ENCODE measurements at regions not wholly inside any gene's neighbourhood (a gene's known extent, or its start where the extent isn't known, plus 50 kb on each side); places are given as distances from the start of the nearest gene placed in this dataset.
"Not testable (repeated sequence)": the region's sequence is repeated elsewhere in the genome, so short reads cannot be mapped to it uniquely, and the experiment has no call there.

DNA sequence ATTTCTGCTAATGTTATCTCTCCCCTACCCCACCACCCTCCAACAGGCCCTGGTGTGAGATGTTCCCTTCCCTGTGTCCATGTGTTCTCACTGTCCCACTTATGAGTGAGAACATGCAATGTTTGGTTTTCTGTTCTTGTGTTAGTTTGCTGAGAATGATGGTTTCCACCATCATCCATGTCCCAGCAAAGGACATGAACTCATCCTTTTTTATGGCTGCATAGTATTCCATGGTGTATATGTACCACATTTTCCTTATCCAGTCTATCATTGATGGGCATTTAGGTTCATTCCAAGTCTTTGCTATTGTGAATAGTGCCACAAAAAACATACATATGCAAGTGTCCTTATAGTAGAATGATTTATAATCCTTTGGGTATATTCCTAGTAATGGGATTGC is 104.5 kb downstream of the ZNF33B start:
- H3K9me3 Mint-ChIP-seq = peaks cover 14 to 88% (median 63%) of the 10 kb centered on the region in 11 donors
- H3K4me1 ChIP-seq (ENCODE audit: control insufficient read depth in 2 of 2, insufficient read depth in 2 of 2, low read length in 2 of 2); POLR2A ChIA-PET; H3K27ac ChIP-seq (ENCODE audit: low read depth, low read length); H3K4me3 Mint-ChIP-seq; H3K4me1 Mint-ChIP-seq; ATAC-seq; H3K36me3 ChIP-seq (ENCODE audit: control insufficient read depth in 2 of 3, insufficient read depth in 3 of 3, low read length in 3 of 3); intact Hi-C loops (cut with micrococcal nuclease); CTCF ChIA-PET; H3K27me3 ChIP-seq (ENCODE audit: control insufficient read depth in 2 of 2, insufficient read depth in 2 of 2, low read length in 2 of 2); H3K27me3 Mint-ChIP-seq; H3K4me3 ChIP-seq (ENCODE audit: low read length); H3K27ac Mint-ChIP-seq; DNase-seq: not testable (repeated sequence)
- H3K9me3 ChIP-seq (ENCODE audit: control insufficient read depth in 2 of 3, low read length in 3 of 3) = peaks cover 0 to 33% (median 0%) of the 10 kb centered on the region in 3 experiments
- peaks cover 23 to 51% (median 43%) of the 10 kb centered on the region in 5 donors for H3K36me3 Mint-ChIP-seq

DNA sequence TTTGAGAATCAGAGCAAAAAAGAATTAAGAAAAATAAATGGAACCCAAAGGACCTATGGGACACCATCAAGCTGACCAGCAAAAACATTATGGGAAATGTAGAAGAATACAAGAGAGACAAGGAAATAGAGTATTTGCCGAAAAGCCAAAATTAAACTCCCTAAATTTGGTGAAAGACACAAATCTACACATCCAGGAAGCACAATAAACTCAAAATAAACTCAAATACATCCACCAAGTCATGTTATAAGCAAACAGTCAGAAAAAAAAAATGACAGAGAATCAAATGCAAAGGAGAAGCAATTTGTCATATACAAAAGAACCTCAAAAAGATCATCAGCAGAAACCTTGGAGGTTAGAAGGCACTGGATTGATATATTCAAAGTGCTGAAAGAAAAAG is 105.4 kb downstream of the ZNF33B start:
- intact Hi-C loops (cut with micrococcal nuclease) = no loop called here
- H3K27ac ChIP-seq (ENCODE audit: low read depth, low read length) = no peak overlapping the region
- peaks cover 0 to 28% (median 0%) of the 10 kb centered on the region in 3 experiments for H3K9me3 ChIP-seq (ENCODE audit: control insufficient read depth in 2 of 3, low read length in 3 of 3)
- Mint-ChIP-seq H3K27ac (no peak overlapping the region), H3K27me3 (no peaks in the 10 kb centered on the region), H3K9me3 (peaks cover 9 to 88% (median 58%) of the 10 kb centered on the region in 11 donors), H3K4me3 (no peak overlapping the region), H3K36me3 (peaks cover 15 to 42% (median 35%) of the 10 kb centered on the region in 5 donors), H3K4me1 (no peaks in the 10 kb centered on the region)
- no peak overlapping the region for H3K4me3 ChIP-seq (ENCODE audit: low read length)
- DNase-seq (no peak), ATAC-seq (no peak)
- POLR2A ChIA-PET = no interaction called here
- H3K27me3 ChIP-seq (ENCODE audit: control insufficient read depth in 2 of 2, insufficient read depth in 2 of 2, low read length in 2 of 2) = no peaks in the 10 kb centered on the region
- no peaks in the 10 kb centered on the region for H3K36me3 ChIP-seq (ENCODE audit: control insufficient read depth in 2 of 3, insufficient read depth in 3 of 3, low read length in 3 of 3)
- no peaks in the 10 kb centered on the region for H3K4me1 ChIP-seq (ENCODE audit: control insufficient read depth in 2 of 2, insufficient read depth in 2 of 2, low read length in 2 of 2)
- CTCF ChIA-PET = no interaction called here

DNA sequence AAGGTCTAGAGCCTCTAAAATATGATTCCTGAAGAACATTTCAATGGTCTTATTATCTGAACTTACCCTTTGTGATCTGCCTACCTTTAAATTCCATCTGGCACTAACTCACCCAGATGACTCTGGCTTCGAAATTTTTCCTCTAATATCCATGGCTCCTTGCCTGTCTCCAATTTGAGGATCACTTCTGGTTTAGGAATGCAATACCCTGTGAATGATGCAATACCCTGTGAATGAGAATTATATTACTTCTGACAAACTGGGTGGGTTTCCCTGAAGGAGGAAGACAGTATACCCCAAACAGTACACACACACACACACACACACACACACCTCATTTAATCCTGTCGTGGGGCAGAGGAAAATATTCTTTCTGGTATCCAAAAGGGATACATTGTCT is 115.3 kb downstream of the ZNF33B start:
- Mint-ChIP-seq H3K4me1 (no peaks in the 10 kb centered on the region), H3K27ac (no peak overlapping the region), H3K36me3 (peaks cover 41 to 70% (median 64%) of the 10 kb centered on the region in 5 donors), H3K9me3 (peaks cover 16 to 87% (median 61%) of the 10 kb centered on the region in 11 donors), H3K4me3 (no peak overlapping the region), H3K27me3 (no peaks in the 10 kb centered on the region)
- CTCF ChIA-PET = no interaction called here
- intact Hi-C loops (cut with micrococcal nuclease) = no loop called here
- H3K4me1 ChIP-seq (ENCODE audit: control insufficient read depth in 2 of 2, insufficient read depth in 2 of 2, low read length in 2 of 2) = no peaks in the 10 kb centered on the region
- ATAC-seq (no peak), DNase-seq (no peak)
- POLR2A ChIA-PET = no interaction called here
- H3K36me3 ChIP-seq (ENCODE audit: control insufficient read depth in 2 of 3, insufficient read depth in 3 of 3, low read length in 3 of 3) = peaks cover 0 to 51% (median 10%) of the 10 kb centered on the region in 3 experiments
- H3K4me3 ChIP-seq (ENCODE audit: low read length) = no peak overlapping the region
- H3K27me3 ChIP-seq (ENCODE audit: control insufficient read depth in 2 of 2, insufficient read depth in 2 of 2, low read length in 2 of 2) = no peaks in the 10 kb centered on the region
- H3K9me3 ChIP-seq (ENCODE audit: control insufficient read depth in 2 of 3, low read length in 3 of 3) = peaks cover 16 to 62% (median 32%) of the 10 kb centered on the region in 3 experiments
- no peak overlapping the region for H3K27ac ChIP-seq (ENCODE audit: low read depth, low read length)

DNA sequence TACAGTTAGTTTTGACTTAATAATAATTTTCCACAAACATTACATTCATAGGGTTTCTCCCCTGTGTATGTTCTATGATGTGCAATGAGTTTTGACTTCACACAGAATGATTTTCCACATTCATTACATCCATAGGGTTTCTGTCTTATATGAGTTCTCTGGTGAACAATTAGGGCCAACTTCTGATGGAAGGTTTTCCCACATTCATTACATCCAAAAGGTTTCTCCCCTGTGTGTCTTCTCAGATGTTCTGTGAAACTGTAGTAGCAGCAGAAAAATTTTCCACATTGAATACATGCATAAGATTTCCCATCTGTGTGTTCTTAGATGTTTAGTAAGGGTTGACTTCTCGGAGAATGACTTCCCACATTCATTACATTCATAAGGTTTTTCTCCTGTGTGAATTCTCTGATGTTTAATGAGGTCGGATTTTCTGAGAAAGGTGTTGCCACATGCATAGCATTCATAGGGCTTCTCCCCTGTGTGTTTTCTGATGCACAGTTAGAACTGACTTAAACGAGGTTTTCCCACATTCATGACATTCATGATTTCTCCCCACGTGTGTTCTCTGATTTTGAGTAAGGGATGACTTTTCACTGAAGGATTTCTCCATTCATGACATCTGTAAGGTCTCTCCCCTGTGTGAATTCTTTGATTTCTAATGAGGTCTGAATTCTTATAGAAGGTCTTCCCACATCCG is 118.5 kb downstream of the ZNF33B start:
- POLR2A ChIA-PET = no interaction called here
- no peak overlapping the region for H3K27ac Mint-ChIP-seq
- CTCF ChIA-PET = no interaction called here
- H3K4me1 Mint-ChIP-seq = no peaks in the 10 kb centered on the region
- no peak overlapping the region for H3K4me3 Mint-ChIP-seq
- Histone ChIP-seq H3K27me3 (ENCODE audit: control insufficient read depth in 2 of 2, insufficient read depth in 2 of 2, low read length in 2 of 2) (no peaks in the 10 kb centered on the region), H3K4me3 (ENCODE audit: low read length) (no peak overlapping the region), H3K36me3 (ENCODE audit: control insufficient read depth in 2 of 3, insufficient read depth in 3 of 3, low read length in 3 of 3) (peaks cover 0 to 43% (median 10%) of the 10 kb centered on the region in 3 experiments), H3K27ac (ENCODE audit: low read depth, low read length) (no peak overlapping the region), H3K9me3 (ENCODE audit: control insufficient read depth in 2 of 3, low read length in 3 of 3) (peaks cover 16 to 92% (median 45%) of the 10 kb centered on the region in 3 experiments), H3K4me1 (ENCODE audit: control insufficient read depth in 2 of 2, insufficient read depth in 2 of 2, low read length in 2 of 2) (no peaks in the 10 kb centered on the region)
- H3K36me3 Mint-ChIP-seq = peaks cover 46 to 66% (median 55%) of the 10 kb centered on the region in 5 donors
- H3K9me3 Mint-ChIP-seq = peaks cover 16 to 100% (median 78%) of the 10 kb centered on the region in 11 donors
- no peaks in the 10 kb centered on the region for H3K27me3 Mint-ChIP-seq
- DNase-seq (no peak), ATAC-seq (no peak)
- intact Hi-C loops (cut with micrococcal nuclease) = no loop called here

DNA sequence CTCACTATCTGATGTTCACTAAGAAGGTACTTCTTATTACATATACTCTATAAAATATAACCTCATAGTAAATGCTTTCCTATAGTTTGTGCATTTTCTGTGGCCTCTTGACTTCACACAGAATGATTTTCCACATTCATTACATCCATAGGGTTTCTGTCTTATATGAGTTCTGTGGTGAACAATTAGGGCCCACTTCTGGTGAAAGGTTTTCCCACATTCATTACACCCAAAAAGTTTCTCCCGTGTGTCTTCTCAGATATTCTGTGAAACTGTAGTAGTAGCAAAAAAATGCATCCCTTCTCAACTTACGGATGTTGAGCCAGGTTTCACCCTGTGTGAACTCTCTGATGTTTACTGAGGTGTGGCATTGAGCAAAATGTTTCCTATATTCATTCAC is 119.3 kb downstream of the ZNF33B start:
- intact Hi-C loops (cut with micrococcal nuclease) = no loop called here
- H3K9me3 Mint-ChIP-seq = peaks cover 14 to 100% (median 80%) of the 10 kb centered on the region in 11 donors
- Histone ChIP-seq H3K4me1 (ENCODE audit: control insufficient read depth in 2 of 2, insufficient read depth in 2 of 2, low read length in 2 of 2) (no peaks in the 10 kb centered on the region), H3K9me3 (ENCODE audit: control insufficient read depth in 2 of 3, low read length in 3 of 3) (peaks cover 16 to 94% (median 46%) of the 10 kb centered on the region in 3 experiments), H3K36me3 (ENCODE audit: control insufficient read depth in 2 of 3, insufficient read depth in 3 of 3, low read length in 3 of 3) (peaks cover 0 to 37% (median 10%) of the 10 kb centered on the region in 3 experiments), H3K4me3 (ENCODE audit: low read length) (no peak overlapping the region), H3K27ac (ENCODE audit: low read depth, low read length) (no peak overlapping the region), H3K27me3 (ENCODE audit: control insufficient read depth in 2 of 2, insufficient read depth in 2 of 2, low read length in 2 of 2) (no peaks in the 10 kb centered on the region)
- no peak for DNase-seq
- H3K4me3 Mint-ChIP-seq = no peak overlapping the region
- H3K36me3 Mint-ChIP-seq = peaks cover 40 to 61% (median 46%) of the 10 kb centered on the region in 5 donors
- H3K27me3 Mint-ChIP-seq = no peaks in the 10 kb centered on the region
- H3K4me1 Mint-ChIP-seq = no peaks in the 10 kb centered on the region
- H3K27ac Mint-ChIP-seq = no peak overlapping the region
- no peak for ATAC-seq
- ChIA-PET CTCF (no interaction called here), POLR2A (no interaction called here)

DNA sequence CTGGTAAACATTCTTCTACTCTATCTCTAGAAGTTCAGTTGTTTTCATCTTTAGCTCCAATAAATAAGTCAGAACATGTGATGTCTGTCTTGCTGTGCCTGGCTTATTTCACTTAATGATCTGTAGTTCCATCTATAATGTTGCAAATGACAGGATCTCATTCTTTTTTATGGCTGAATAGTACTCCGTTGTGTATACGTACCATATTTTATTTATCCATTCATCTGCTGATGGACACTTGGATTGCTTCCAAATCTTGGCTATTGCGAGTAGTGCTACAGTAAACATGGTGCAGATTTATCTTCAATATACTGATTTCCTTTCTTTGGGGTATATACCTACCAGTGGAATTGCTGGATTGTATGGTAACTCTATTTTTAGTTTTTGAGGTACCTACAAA is 124.4 kb downstream of the ZNF33B start:
- DNase-seq (no peak), ATAC-seq (no peak)
- no peaks in the 10 kb centered on the region for H3K4me1 Mint-ChIP-seq
- CTCF ChIA-PET = no interaction called here
- Histone ChIP-seq H3K27ac (ENCODE audit: low read depth, low read length) (no peak overlapping the region), H3K36me3 (ENCODE audit: control insufficient read depth in 2 of 3, insufficient read depth in 3 of 3, low read length in 3 of 3) (no peaks in the 10 kb centered on the region), H3K4me3 (ENCODE audit: low read length) (no peak overlapping the region), H3K4me1 (ENCODE audit: control insufficient read depth in 2 of 2, insufficient read depth in 2 of 2, low read length in 2 of 2) (no peaks in the 10 kb centered on the region), H3K27me3 (ENCODE audit: control insufficient read depth in 2 of 2, insufficient read depth in 2 of 2, low read length in 2 of 2) (no peaks in the 10 kb centered on the region), H3K9me3 (ENCODE audit: control insufficient read depth in 2 of 3, low read length in 3 of 3) (peaks cover 0 to 76% (median 18%) of the 10 kb centered on the region in 3 experiments)
- POLR2A ChIA-PET = no interaction called here
- intact Hi-C loops (cut with micrococcal nuclease) = no loop called here
- peaks cover 3 to 26% (median 10%) of the 10 kb centered on the region in 5 donors for H3K36me3 Mint-ChIP-seq
- no peak overlapping the region for H3K27ac Mint-ChIP-seq
- H3K4me3 Mint-ChIP-seq = no peak overlapping the region
- H3K27me3 Mint-ChIP-seq = no peaks in the 10 kb centered on the region
- peaks cover 6 to 95% (median 63%) of the 10 kb centered on the region in 11 donors for H3K9me3 Mint-ChIP-seq

DNA sequence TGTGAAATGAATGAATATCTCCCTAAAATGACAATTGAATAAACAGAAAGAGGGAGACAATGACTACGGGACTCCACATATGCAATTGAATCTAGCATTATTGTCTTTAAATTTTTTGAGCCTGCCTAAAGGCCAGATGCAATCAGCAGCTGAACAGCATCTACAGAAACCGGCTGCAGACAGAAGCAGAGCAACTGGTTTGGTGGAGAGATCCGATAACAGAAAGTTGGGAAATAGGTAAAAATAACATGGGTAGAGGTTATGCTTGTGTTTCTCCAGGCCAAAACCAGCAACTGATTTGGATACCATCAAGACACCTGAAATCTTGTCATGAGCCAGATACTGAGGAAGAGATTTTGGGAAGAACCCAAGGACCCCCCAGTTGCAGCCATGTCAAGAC is 146.6 kb downstream of the ZNF33B start:
- ATAC-seq (no peak), DNase-seq (no peak)
- Mint-ChIP-seq H3K4me1 (no peaks in the 10 kb centered on the region), H3K27me3 (peaks cover 0 to 10% (median 0%) of the 10 kb centered on the region in 5 donors), H3K27ac (no peak overlapping the region), H3K36me3 (peaks cover 0 to 4% (median 0%) of the 10 kb centered on the region in 5 donors), H3K4me3 (no peak overlapping the region), H3K9me3 (peaks cover 3 to 33% (median 9%) of the 10 kb centered on the region in 11 donors)
- ChIA-PET POLR2A (no interaction called here), CTCF (no interaction called here)
- Histone ChIP-seq H3K4me3 (ENCODE audit: low read length) (no peak overlapping the region), H3K9me3 (ENCODE audit: control insufficient read depth in 2 of 3, low read length in 3 of 3) (no peaks in the 10 kb centered on the region), H3K27ac (ENCODE audit: low read depth, low read length) (no peak overlapping the region), H3K36me3 (ENCODE audit: control insufficient read depth in 2 of 3, insufficient read depth in 3 of 3, low read length in 3 of 3) (no peaks in the 10 kb centered on the region), H3K27me3 (ENCODE audit: control insufficient read depth in 2 of 2, insufficient read depth in 2 of 2, low read length in 2 of 2) (no peaks in the 10 kb centered on the region), H3K4me1 (ENCODE audit: control insufficient read depth in 2 of 2, insufficient read depth in 2 of 2, low read length in 2 of 2) (no peaks in the 10 kb centered on the region)
- intact Hi-C loops (cut with micrococcal nuclease) = no loop called here
